ENCODE measurements at regions not wholly inside any gene's neighbourhood (a gene's known extent, or its start where the extent isn't known, plus 50 kb on each side); places are given as distances from the start of the nearest gene placed in this dataset.

DNA sequence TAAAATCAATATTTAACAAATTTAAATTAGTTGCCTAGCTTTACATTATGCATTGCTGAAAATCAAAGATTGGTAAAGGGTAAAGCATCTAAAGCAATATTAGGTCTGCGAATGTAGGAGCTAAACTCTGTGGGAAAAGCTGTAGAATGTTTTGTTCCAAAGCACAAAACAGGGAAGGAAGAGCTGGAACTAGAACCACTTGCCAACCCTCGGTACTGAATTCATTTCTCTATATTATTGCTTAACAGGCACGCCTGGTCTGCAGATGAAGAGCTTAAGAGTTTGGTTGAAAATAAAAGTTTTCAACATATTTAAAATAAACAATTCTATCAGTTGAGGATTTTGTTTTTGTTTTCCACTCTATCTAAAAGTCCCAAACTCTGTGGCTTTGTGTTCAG lies 1252.8 kb upstream of the SEL1L start:
- CTCF ChIA-PET = no interaction called here
- Histone ChIP-seq H4K20me1 (replicated peaks; ENCODE audit: control insufficient read depth, extremely low read depth, insufficient read depth, low read length) (no peaks in the 10 kb centered on the region), H3K27ac (ENCODE audit: insufficient read depth, low read depth, low read length) (no peak overlapping the region), H3K9me3 (replicated peaks; ENCODE audit: control insufficient read depth, insufficient read depth, low read length) (peaks cover 4% of the 10 kb centered on the region), H3K79me2 (ENCODE audit: control insufficient read depth, insufficient read depth, low read length) (no peaks in the 10 kb centered on the region), H3K36me3 (ENCODE audit: control insufficient read depth in 2 of 2, extremely low read depth in 1 of 2, insufficient read depth in 2 of 2, low read length in 2 of 2) (no peaks in the 10 kb centered on the region), H3K4me1 (ENCODE audit: control insufficient read depth, extremely low read depth, insufficient read depth, low read length) (no peaks in the 10 kb centered on the region), H3K4me2 (ENCODE audit: insufficient read depth, low read length) (no peak overlapping the region), H3K4me3 (replicated peaks in 1 of 3; ENCODE audit: insufficient read depth in 1 of 3, low read depth in 1 of 3, low read length in 3 of 3) (no peak overlapping the region), H3K9ac (replicated peaks; ENCODE audit: extremely low read depth, insufficient read depth, low read length) (no peak overlapping the region), H3K9me1 (replicated peaks; ENCODE audit: control insufficient read depth, extremely low read depth, insufficient read depth, low read length) (no peaks in the 10 kb centered on the region), H3K27me3 (ENCODE audit: control insufficient read depth in 2 of 2, insufficient read depth in 2 of 2, low read length in 2 of 2) (no peaks in the 10 kb centered on the region), H2AFZ (ENCODE audit: low read depth, low read length) (no peak overlapping the region)
- no TSS peak for BruUV-seq (replicated peaks)
- no peak for TF ChIP-seq EZH2 (IDR thresholded peaks at IDR 0.05; ENCODE audit: borderline replicate concordance, low read depth, low read length, severe bottlenecking)
- TF ChIP-seq MAX (IDR thresholded peaks at IDR 0.05; ENCODE audit: insufficient read depth, insufficient read length) = no peak
- TF ChIP-seq POLR2AphosphoS5 (IDR thresholded peaks at IDR 0.05; ENCODE audit: insufficient read depth, low read depth, low read length) = no peak
- TF ChIP-seq, protein P1, sequence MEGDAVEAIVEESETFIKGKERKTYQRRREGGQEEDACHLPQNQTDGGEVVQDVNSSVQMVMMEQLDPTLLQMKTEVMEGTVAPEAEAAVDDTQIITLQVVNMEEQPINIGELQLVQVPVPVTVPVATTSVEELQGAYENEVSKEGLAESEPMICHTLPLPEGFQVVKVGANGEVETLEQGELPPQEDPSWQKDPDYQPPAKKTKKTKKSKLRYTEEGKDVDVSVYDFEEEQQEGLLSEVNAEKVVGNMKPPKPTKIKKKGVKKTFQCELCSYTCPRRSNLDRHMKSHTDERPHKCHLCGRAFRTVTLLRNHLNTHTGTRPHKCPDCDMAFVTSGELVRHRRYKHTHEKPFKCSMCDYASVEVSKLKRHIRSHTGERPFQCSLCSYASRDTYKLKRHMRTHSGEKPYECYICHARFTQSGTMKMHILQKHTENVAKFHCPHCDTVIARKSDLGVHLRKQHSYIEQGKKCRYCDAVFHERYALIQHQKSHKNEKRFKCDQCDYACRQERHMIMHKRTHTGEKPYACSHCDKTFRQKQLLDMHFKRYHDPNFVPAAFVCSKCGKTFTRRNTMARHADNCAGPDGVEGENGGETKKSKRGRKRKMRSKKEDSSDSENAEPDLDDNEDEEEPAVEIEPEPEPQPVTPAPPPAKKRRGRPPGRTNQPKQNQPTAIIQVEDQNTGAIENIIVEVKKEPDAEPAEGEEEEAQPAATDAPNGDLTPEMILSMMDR (IDR thresholded peaks at IDR 0.05; ENCODE audit: extremely low read depth in 1 of 2, insufficient read depth in 1 of 2, low read depth in 1 of 2, low read length in 2 of 2) = no peak
- TF ChIP-seq GATA2 (IDR thresholded peaks at IDR 0.05; ENCODE audit: insufficient read depth, insufficient read length, low read depth, low read length) = no peak
- no peak for TF ChIP-seq FOS (IDR thresholded peaks at IDR 0.05; ENCODE audit: borderline replicate concordance, insufficient read depth, low read length)
- TF ChIP-seq POLR2A (IDR thresholded peaks at IDR 0.05; ENCODE audit: low read depth, low read length) = no peak
- TF ChIP-seq MYC (IDR thresholded peaks at IDR 0.05; ENCODE audit: low read depth, low read length) = no peak
- no peak for TF ChIP-seq JUN (IDR thresholded peaks at IDR 0.05; ENCODE audit: borderline replicate concordance, insufficient read depth, insufficient read length, low read depth)
- no peak for DNase-seq (ENCODE audit: low read depth, low spot score)
- intact Hi-C loops (cut with micrococcal nuclease) = no loop called here
- dilution Hi-C loops (cut with MboI; ENCODE audit: extremely low pct_ligation_motif_present, low sequenced_read_pairs) = no loop called here
- POLR2A ChIA-PET = no interaction called here
- FAIRE-seq = no peak
